SHP77 (cell line): ENCODE measurements at regions not wholly inside any gene's neighbourhood (a gene's known extent, or its start where the extent isn't known, plus 50 kb on each side); places are given as distances from the start of the nearest gene placed in this dataset.
"Not testable (repeated sequence)": the region's sequence is repeated elsewhere in the genome, so short reads cannot be mapped to it uniquely, and the experiment has no call there.

Experiments
- DNase-seq, 2 experiments: peaks; one replicate each; lab custom pipeline; 2025; lab: John Stamatoyannopoulos, UW

DNA sequence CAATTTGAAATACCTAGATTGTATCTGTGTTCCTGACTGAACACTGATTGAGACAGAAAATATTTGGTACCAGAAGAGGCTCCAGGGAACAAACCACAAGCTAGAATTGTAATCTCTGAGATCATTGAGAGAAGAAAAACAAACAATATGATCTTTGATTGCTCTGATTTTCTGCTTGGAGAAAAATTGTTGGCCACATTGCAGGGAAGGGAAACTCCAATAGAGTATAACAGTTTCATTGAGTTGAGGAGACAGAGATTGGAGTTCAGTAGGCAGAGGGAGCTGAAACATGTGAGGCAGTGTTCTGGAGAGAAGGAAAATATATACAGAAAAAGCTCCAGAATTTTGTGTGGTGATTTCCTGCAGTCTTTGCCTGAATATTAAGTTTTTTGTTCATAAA is 158.2 kb downstream of the C4orf33 start:
- no peak for DNase-seq

DNA sequence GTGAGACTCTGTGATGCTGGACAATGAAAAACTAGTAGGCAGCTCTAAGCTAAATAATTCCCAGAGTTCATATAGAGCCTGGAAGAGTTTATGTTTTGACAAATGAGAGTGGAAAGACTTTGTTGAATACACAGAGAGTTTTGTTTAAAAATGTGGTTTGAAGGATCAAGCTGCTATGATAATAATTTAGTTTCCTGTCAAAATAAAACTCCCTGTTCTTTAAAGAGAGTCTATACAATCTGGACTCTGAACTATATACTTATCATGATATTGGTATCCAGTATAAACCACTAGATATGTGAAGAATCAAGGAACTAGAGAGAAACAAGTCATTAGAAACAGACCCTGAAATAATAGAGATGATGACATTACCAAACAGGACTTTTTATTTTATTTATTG is 158.6 kb downstream of the C4orf33 start:
- no peak for DNase-seq

DNA sequence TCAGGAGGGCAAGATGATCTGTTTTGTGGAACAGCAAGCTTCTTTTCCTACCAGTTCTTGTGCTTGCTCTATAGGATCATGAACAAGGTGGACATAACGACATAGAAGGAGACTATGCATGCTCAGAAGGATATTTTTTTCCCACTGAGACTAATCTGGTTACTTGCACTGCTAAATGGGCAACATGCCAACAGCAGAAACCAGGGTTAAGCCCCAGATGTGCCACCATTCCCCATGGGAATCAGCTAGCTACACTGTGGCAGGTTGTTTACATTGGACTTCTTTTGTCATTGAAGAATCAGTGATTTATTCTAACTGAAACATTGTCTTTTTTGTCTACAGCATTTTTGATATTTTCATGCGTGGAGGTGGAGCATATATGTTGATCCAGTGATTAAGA is 165.6 kb downstream of the C4orf33 start:
- DNase-seq, result no peak

DNA sequence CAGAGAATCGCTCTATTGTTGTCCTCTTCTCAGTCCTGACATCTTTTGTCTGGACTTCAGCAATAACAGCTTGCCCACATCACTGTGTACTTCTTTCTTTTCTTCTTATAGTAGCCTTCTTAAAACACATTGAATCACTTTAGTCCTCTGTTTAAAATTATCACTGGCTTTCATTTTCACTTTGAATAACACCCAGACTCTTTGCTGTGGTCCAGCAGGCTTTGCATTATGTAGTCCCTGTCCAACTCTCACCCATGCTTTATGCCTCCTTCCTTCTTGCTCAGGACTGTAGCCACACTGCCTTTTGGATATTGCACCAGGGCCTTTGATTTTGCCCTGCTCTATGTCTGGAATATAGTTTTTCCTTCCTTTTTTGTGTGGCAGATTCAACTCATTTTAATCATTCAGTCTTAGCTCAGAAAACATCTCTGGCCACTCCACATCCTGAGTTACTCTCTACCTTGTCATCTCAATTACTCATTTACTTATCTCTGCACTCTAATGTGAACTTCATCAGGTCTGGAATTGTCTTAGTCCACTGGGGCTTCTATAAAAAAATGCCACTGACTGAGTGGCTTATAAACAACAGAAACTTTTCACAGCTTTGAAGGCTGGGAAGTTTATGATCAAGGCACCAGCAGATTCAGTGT is 168.2 kb downstream of the C4orf33 start:
- no peak for DNase-seq

DNA sequence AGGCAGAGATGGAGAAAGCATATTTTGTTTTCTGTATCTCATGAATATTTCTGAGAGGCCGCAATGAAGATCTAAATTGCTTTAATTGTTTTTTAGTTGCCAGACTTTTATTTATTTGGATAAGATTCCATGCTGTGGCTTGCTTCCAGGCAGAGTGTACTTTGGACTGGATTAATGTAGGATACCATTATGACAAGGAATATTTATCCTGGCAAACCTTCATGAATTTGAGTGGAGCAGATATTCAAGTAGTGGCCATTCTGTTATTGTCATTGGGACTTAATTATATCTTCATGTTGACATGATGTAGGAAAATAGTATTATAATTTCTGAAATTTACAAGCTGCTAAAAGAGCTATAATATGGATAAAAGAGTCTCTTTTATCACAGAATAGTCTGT is 182.9 kb downstream of the C4orf33 start:
- DNase-seq, result no peak

DNA sequence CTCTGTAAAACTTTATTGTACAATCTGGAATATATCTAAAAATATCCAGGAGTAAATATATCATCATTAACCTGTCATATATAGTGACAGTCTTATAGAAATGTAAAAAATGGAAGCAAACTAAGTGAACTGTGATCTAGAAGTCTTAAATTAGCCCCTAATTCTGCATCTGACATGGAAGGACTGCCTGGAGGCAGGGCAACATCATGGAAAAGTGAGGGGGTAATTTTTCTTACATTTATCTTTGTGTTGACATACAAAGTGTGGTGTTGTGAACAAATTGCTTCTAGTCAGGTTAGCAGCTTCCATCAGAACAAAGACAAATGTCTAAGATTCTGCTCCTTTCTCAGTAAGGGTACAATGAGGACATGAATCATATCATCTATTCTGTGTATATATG is 186.3 kb downstream of the C4orf33 start:
- DNase-seq, result no peak

DNA sequence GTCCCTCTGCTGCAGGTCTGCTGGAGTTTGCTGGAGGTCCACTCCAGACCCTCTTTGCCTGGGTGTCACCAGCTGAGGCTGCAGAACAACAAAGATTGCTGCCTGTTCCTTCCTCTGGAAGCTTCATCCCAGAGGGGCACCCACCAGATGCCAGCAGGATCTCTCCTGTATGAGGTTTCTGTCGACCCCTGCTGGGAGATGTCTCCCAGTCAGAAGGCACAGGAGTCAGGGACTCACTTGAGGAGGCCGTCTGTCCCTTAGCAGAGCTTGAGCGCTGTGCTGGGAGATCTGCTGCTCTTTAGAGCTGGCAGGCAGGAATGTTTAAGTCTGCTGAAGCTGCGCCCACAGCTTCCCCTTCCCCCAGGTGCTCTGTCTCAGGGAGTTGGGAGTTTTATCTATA is 196.2 kb downstream of the C4orf33 start:
- not testable (repeated sequence) for DNase-seq

DNA sequence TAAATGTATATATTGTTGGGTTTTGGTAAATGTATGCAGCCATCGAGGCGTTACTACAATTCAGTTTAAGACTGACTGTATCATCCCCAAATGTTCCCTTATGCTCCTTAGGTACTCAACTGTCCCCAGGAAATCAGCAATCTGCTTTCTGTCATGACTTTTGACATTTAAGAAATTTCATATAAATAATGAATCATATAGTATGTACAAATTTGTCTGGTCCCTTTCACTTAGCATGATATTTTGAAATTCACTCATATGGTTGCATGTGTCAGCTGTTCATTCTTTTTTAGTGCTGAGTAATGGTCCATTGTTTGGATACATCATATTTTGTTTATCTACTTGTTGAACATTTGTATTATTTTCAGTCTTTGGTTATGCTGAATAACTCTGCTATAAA is 218.8 kb downstream of the C4orf33 start:
- DNase-seq, result no peak

DNA sequence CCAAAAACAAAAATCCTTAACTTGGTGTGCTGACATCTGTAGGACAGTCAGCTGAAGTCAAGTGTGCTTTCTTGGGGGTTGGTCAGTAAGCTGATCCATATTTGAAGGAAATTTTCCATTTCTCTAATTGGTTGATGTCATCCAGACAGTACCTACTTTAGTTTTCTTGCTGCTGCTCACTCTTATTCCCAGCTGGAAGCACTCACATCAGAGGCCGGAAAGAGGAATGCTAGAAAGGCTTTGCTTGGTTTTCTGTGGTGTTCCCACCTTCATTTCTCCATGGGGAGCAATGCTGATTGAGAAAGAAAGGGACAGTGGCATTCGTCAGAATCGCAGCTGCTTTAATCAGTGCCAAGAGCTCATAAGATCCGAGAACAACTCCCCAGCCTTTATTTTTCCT is 227.0 kb downstream of the C4orf33 start:
- DNase-seq, result no peak

DNA sequence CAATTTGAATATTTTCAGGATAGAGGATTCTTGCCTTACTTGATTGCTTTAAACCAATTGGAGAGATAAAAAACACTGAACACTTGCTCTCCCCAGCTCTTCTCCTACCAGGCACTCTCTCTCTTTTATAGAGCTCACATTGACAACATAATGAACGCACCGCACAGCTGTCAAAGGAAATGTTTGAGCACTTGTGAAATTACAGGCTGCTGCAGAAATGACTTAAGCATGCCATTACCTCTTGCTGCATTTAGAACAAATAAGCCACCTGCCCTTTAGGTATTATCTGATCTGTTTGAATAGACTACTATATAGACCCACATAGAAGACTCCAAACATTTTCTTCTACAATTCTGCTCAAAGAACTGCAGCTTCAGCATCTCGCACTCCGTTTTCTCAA is 227.7 kb downstream of the C4orf33 start:
- DNase-seq, result no peak

DNA sequence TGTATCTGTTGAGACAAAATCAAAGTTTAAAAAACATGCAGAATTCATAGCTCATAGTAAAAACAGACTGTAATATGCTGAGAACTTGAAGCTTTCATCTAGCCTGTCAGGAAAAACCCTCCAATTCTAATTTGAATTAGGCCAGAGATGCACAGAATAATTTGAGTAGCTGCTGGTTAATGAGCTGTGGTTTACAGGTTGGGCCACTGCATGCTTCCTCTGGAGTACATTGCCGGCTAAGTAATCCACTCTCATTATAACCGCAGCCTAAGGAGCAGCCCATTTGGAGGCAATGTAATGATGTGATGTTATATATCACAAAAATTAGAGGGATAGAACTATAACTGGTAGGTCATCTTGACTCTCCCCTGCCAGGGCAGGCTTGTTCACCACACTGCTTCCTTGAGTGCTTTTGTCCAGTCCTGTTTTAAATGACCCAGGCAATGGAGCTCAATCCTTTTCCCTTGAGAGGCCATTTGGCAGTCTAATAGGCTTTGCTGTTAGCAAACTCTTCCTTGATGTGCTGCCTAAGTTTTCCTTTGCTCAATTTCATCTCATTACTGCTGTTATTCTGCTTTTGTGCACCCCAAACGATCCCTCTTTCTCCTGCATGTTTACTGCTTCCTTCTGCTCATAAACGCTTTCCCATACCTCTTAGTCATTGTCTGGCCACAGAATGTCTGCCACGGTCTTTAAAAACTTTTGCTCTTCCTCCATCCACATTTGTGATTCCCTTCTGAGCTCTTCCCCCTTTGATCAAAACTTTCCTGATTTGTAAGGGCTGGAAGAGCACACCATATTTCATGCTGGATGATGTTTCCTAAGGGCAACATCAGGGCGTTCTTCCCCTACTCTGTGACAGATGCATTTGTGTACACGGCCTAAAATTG is 230.9 kb downstream of the C4orf33 start:
- no peak for DNase-seq

DNA sequence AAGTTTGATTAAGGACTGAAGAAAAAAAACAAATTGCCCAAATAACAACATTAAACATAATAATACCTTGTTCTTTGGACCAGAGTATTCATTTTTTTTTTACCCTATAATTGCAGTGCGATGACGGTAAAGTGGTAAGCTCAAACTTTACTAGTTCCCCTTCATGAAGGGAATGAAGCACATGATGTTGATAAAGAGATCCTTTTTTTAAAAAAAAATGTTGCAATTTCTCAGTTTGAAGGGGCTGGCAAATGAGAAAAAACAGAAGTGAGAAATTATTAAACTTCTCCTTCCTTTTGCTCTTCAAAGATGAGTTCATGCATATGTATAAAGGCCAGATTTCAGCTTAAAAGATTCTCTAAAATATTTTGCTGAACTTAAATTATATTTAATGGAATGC is 231.7 kb downstream of the C4orf33 start:
- no peak for DNase-seq

DNA sequence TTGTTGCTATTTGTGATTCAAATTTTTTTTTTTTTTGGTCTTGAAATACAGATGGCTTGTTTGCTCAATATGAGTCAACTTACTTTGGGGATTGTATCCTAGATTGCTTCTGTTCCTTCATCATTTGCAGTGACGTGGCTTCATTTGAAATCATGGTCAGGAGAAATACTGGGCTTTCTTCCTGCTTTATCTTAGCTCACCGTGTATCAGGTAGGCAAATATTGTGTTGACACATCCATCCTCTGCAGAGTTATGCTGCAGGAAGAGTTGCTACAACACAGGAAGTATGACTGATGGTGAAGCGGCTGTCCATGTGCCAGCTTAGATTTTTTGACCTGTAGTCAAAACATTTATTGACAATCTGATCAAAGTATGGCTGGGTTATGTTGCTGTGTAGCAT is 232.2 kb downstream of the C4orf33 start:
- DNase-seq, result no peak

DNA sequence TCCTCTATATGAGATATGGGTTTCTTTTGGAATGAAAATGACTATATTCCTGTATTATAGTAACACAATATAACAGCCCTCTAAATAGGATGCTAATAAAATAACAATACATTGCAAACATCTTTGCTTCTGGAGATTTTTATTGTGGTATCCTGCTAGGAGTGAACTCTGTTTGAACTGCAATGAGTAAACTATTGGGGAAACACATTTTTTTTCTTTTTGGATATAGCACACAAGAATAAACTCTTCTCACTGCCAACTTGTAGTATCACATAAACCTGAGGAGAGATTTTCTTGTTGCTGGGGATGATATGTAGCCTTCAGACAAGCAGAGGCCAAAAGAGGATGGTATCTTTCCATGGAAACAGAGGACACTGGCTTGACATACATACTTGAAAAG is 238.2 kb downstream of the C4orf33 start:
- DNase-seq, result no peak

DNA sequence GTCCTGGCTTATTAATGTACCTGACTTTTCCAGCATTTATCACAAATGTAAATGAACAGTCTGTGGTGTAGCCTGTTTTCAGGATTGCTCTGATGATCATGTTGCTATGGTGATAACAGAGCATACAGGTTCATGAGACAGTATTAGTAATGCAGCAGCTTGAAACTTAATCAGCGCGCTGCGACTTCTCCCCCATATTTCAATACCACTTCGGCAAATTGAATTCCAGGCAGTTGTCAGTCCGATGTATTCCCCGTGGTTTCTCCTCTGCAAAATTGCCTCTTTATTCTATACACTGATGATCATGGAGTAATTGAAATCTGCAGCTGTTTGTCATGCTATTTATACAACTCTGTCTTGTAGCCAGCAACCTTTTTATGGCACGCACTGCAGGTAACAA is 239.3 kb downstream of the C4orf33 start:
- no peak for DNase-seq

DNA sequence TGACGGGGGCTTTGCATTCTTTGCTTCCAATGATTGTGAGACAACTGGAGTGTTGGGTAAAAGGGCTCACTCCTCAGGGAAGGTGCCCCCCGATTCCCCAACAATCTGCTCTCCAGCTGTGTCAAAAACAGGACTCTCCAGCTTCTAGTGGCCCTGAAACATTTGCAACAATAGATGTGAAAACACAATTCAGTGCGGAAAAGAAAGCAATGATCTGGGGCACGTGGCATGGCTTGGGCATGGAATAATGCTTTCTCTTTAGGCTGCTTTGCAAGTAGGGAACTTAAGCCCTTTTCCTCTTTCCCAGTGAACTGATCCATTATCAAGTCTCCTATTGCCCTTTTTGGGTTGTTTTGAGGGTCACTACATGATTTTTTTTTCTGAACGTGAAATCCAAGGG is 239.9 kb downstream of the C4orf33 start:
- DNase-seq, result no peak

DNA sequence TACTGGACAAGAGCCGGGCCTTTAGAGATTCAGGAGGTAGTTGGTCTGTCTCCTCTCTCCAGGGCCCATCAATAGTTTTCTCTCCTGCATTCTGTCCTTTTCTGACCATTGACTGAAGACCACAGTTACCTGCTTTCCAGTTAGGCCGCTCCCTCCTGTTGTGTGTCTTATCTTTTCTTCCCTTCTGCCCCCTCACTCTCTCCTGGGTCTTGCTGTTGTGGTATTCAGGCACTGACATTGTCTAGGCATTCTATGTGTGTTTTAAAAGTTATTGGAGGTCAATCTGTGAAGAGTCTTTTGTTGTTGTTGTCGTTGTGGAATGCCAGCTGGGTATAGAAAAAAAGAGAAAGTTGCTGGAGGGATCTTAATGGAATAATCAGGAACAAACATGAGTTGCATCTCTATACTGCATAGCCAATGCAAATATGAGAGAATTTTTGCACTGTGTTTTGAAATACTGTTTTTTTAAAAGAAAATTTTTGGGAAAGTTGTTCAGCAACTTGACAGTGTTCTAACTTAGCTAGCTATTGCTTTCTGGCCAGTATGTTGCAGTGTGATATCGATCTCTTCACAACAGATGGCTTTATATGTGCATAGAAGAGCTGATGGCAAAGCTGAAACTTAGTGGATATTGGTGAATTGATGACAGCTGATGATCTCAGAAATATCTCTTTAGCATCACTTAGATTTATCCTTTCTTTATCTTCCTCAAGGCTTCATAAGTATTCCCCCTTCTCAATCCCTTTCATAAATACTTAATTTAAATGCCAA is 240.7 kb downstream of the C4orf33 start:
- DNase-seq, result no peak

DNA sequence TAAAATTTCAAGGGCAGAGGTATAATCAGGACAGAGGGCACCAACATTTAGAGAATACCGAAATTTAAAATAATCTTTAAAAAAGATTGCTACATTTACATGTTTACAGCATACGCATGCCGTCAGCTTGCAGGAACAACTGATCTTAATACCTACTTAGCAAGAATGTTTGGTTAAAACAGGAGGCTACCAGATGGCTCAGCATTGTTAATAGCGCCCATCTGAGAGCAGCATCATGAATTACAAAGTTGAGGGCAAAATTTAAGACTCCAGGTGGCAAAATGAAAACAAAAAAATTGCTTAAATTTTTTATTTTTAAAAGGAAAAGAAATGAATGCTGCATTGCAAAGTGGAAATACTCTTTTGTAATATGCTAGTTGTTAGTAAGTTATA is 241.3 kb downstream of the C4orf33 start:
- DNase-seq, result no peak

DNA sequence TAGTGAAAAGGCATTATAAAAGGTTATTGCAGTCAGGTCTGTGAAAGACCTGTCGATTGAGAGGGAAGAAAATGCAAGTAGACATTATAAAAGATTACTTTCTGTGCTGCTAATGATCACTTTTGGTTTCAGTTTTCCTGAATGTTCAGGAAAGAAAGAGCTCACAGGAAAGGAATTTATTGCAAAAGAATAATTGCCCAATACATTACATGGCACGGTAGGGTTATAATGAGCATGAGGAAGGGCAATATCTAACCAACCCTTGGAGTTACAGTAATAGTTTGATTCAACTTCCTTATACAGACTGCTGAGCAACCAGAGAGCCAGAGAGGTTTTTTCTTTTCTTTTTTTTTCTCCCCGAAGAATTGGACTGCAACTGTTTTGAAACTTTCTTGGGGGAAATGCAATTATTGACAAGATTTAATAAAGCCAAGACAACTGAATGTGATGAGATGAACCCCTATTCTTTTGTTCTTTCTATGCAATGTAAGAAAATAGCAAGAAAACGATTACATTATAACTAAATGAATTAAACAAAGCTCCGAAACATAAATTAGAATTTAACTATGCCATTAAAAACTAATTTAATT is 247.0 kb downstream of the C4orf33 start:
- DNase-seq, result no peak

DNA sequence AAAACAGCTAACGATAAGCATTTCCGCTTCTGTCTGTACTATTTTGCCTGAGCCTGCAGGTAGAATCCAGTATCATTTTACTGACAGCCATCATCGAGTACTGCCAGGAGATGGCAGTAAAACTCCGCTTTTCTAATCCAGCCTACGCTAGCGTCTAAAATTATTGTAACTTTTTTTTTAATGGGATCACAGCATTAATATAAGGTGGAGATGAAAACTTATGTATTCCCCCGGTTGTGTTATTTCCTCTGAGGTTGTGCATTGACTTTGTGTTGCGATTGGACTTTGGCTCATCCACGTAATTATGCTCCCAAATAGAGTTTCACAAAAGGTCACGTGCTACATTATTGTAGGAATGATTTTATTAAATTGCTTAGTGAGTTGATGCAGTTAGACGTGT is 248.1 kb downstream of the C4orf33 start:
- DNase-seq, result no peak

DNA sequence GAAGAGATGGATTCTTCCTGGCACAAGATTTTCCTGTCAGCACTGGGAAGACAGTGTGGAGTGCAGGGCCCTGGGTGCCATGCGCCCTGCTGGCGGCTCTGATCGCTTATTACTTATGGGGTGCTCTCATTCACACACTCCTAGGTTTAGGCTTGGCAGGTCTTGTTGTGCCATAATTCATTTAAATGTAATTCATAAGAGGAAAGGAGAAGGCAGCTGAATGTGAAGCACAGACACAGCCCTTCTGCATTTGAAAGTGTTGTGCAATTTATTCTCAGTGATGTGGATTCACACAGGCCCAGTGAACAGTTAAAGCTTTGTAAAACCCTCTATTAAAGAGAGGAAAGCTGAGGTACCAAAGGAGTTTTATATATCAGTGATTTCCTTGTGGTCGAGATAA is 249.7 kb downstream of the C4orf33 start:
- DNase-seq, result no peak

DNA sequence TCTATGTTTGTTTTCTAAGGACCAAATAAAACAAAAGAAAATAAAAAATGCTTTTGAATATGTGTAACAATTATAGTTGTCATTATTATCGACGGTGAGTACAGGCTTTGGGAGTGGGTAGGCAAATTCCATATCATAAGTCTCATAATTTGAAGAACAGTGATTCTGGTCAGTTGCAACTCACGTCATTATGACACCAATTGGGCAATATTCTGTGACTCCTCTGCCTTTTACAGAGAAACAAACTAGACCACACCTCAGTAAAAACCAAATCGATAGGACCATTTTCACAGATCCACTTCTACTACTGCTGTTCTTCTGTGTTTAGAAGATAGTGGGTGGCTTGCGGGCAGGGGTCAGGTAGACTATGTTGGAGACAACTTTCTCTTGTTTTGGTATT is 250.1 kb downstream of the C4orf33 start:
- no peak for DNase-seq

DNA sequence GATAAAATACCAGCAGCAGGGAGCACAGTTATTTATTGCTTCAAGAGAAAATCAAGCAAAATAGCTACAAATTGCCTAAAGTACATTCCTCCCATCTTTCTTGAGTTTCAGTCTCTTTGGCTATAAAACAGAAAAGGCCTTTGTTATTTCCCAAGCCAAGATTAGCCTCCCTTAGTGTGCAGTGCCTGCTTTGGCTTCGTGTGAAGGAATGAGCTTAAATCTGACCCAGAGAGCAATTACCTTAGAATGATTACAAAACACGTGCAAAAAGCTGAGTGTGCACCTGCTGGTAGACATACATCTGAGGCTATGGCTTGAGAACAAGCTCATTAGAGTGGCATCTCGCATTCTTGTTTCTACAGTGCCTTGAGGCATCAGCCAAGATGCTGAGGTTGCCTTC is 250.8 kb downstream of the C4orf33 start:
- no peak for DNase-seq
